Neuronal stem cell (in vitro differentiated cells): ENCODE measurements at regions not wholly inside any gene's neighbourhood (a gene's known extent, or its start where the extent isn't known, plus 50 kb on each side); places are given as distances from the start of the nearest gene placed in this dataset.

Experiments used
- DNase-seq: peaks from one replicate; pipeline ENCODE4 v3.0.0-alpha.2; 2013; ENCODE audit warnings: low spot score
- H2AFZ ChIP-seq: one replicate; pipeline ENCODE4 v1.6.1; 2013; ENCODE audit warnings: mild to moderate bottlenecking, low read length, inconsistent platforms
- H2AK5ac ChIP-seq: 2 replicates; pipeline ENCODE4 v1.6.1; 2013; ENCODE audit warnings: low read depth, mild to moderate bottlenecking, inconsistent platforms, low read length, moderate library complexity, mixed read lengths
- H2BK120ac ChIP-seq: 2 replicates; pipeline ENCODE4 v1.6.1; 2013; ENCODE audit warnings: low read depth, mild to moderate bottlenecking, inconsistent platforms, low read length, moderate library complexity, mixed read lengths
- H2BK12ac ChIP-seq: one replicate; pipeline ENCODE4 v1.6.1; 2013; ENCODE audit warnings: low read length, inconsistent platforms
- H2BK15ac ChIP-seq: 2 replicates; pipeline ENCODE4 v1.6.1; 2013; ENCODE audit warnings: mild to moderate bottlenecking, low read length, inconsistent platforms, mixed read lengths
- H2BK5ac ChIP-seq: one replicate; pipeline ENCODE4 v1.6.1; 2013; ENCODE audit warnings: inconsistent platforms, mild to moderate bottlenecking, low read length, moderate library complexity
- H3K14ac ChIP-seq: one replicate; pipeline ENCODE4 v1.6.1; 2013; ENCODE audit warnings: low read length, inconsistent platforms
- H3K18ac ChIP-seq: 2 replicates; pipeline ENCODE4 v1.6.1; 2013; ENCODE audit warnings: low read length, inconsistent platforms
- H3K23ac ChIP-seq: 2 replicates; pipeline ENCODE4 v1.6.1; 2013; ENCODE audit warnings: low read depth, mild to moderate bottlenecking, mixed read lengths, low read length, inconsistent platforms; ENCODE audit not compliant: poor library complexity
- H3K27ac ChIP-seq: replicated peaks from 3 replicates; pipeline ENCODE4 v1.5.1; 2013; ENCODE audit warnings: low read length, inconsistent platforms
- H3K27me3 ChIP-seq, 3 experiments: 2 replicates each; pipeline ENCODE4 v1.6.1; 2013; ENCODE audit warnings: low read length in 3 of 3, mild to moderate bottlenecking in 2 of 3, inconsistent platforms in 1 of 3, low read depth in 1 of 3, mixed read lengths in 1 of 3, moderate library complexity in 1 of 3; ENCODE audit not compliant: control insufficient read depth in 3 of 3, insufficient read depth in 3 of 3
- H3K36me3 ChIP-seq, 2 donors: replicated peaks in 1 of 2; 2 replicates each; pipeline ENCODE4 v1.6.1; 2013; ENCODE audit warnings: low read length in 2 of 2; ENCODE audit not compliant: control insufficient read depth in 2 of 2, insufficient read depth in 2 of 2
- H3K4ac ChIP-seq: 2 replicates; pipeline ENCODE4 v1.6.1; 2013; ENCODE audit warnings: inconsistent platforms, mild to moderate bottlenecking, low read length, moderate library complexity
- H3K4me1 ChIP-seq, 2 donors: 1 replicate in 1 of 2; 2 replicates in 1 of 2; pipeline ENCODE4 v1.6.1; 2013; ENCODE audit warnings: low read length in 2 of 2, low read depth in 1 of 2; ENCODE audit not compliant: control insufficient read depth in 2 of 2, insufficient read depth in 1 of 2
- H3K4me2 ChIP-seq: one replicate; pipeline ENCODE4 v1.6.1; 2013; ENCODE audit warnings: mild to moderate bottlenecking, low read length, inconsistent platforms; ENCODE audit not compliant: insufficient read depth, poor library complexity, severe bottlenecking
- H3K4me3 ChIP-seq, 2 donors: 2 replicates each; pipeline ENCODE4 v1.5.1; 2013; ENCODE audit warnings: low read length in 2 of 2, mild to moderate bottlenecking in 2 of 2, inconsistent platforms in 1 of 2, moderate library complexity in 1 of 2
- H3K79me1 ChIP-seq: one replicate; pipeline ENCODE4 v1.6.1; 2013; ENCODE audit warnings: low read depth, mild to moderate bottlenecking, inconsistent platforms, low read length, moderate library complexity
- H3K9ac ChIP-seq: one replicate; pipeline ENCODE4 v1.6.1; 2013; ENCODE audit warnings: mild to moderate bottlenecking, low read depth, low read length, inconsistent platforms; ENCODE audit not compliant: poor library complexity
- H3K9me3 ChIP-seq, 2 donors: replicated peaks in 1 of 2; 2 replicates each; pipeline versions ENCODE3 to v1.6.1; 2013; ENCODE audit warnings: low read length in 2 of 2, mild to moderate bottlenecking in 2 of 2, inconsistent platforms in 1 of 2, low read depth in 1 of 2, mixed read lengths in 1 of 2, moderate library complexity in 1 of 2; ENCODE audit not compliant: control insufficient read depth in 2 of 2, insufficient read depth in 1 of 2
- H4K8ac ChIP-seq: one replicate; pipeline ENCODE4 v1.6.1; 2013; ENCODE audit warnings: low read depth, mild to moderate bottlenecking, inconsistent platforms, low read length, moderate library complexity
- H4K91ac ChIP-seq: one replicate; pipeline ENCODE4 v1.6.1; 2013; ENCODE audit warnings: low read length, low read depth, mild to moderate bottlenecking, inconsistent platforms; ENCODE audit not compliant: poor library complexity
- WGBS, 2 donors: extraction: QIAGEN DNeasy Blood & Tissue Kit; methylation state at CpG; one replicate each; pipeline ENCODE4 v1.1.7; 2013; ENCODE audit warnings: missing lambda C conversion rate in 2 of 2, mixed read lengths in 1 of 2; ENCODE audit not compliant: insufficient read length in 2 of 2, insufficient replicate concordance in 1 of 2; ENCODE audit errors: extremely low coverage in 2 of 2; 5-methylcytosine and 5-hydroxymethylcytosine counted together

GRCh38 chr17:79385962-79386563, 224.8 kb downstream of the RBFOX3 start:
- WGBS, 2 donors: no CpG with 5 or more reads among the region's 5 CpGs
- H3K36me3 ChIP-seq: no peaks in the 10 kb centered on the region
- no peak overlapping the region for H4K91ac ChIP-seq

GRCh38 chr17:79382313-79382712, 228.5 kb downstream of the RBFOX3 start:
- no CpG with 5 or more reads among the region's 9 CpGs for WGBS, 2 donors
- no peak overlapping the region for H3K18ac ChIP-seq
- H3K4me3 ChIP-seq: no peak overlapping the region
- no peak overlapping the region for H3K9ac ChIP-seq
- H3K23ac ChIP-seq: no peak overlapping the region
- no peak overlapping the region for H3K4me2 ChIP-seq
- no peak overlapping the region for H3K27ac ChIP-seq
- no peak overlapping the region for H2BK12ac ChIP-seq
- H2BK120ac ChIP-seq: no peak overlapping the region
- no peak overlapping the region for H2AFZ ChIP-seq
- DNase-seq: no peak
- no peak overlapping the region for H2BK5ac ChIP-seq
- H3K4ac ChIP-seq: no peak overlapping the region
- H4K8ac ChIP-seq: no peak overlapping the region
- H3K14ac ChIP-seq: no peak overlapping the region
- H3K4me1 ChIP-seq: peaks cover 0 to 4% of the 10 kb centered on the region in 2 donors
- H3K36me3 ChIP-seq: no peaks in the 10 kb centered on the region
- peaks cover 0 to 58% (median 0%) of the 10 kb centered on the region in 3 experiments for H3K27me3 ChIP-seq
- H2AK5ac ChIP-seq: peak overlapping the region; percentile 17
- no peak overlapping the region for H4K91ac ChIP-seq
- H3K79me1 ChIP-seq: no peaks in the 10 kb centered on the region
- peaks cover 0 to under 1% of the 10 kb centered on the region in 2 donors for H3K9me3 ChIP-seq
- H2BK15ac ChIP-seq: no peak overlapping the region

More at GRCh38 chr17:79385962-79386563, 224.8 kb downstream of the RBFOX3 start:
- Histone ChIP-seq H2AFZ (no peak overlapping the region), H3K23ac (no peak overlapping the region), H2AK5ac (no peak overlapping the region), H3K4me3 (no peak overlapping the region), H3K27me3 (peaks cover 0 to 54% (median 3%) of the 10 kb centered on the region in 3 experiments), H3K4ac (no peak overlapping the region), H2BK120ac (no peak overlapping the region), H2BK12ac (no peak overlapping the region), H3K9me3 (peaks cover 0 to 3% of the 10 kb centered on the region in 2 donors), H3K4me2 (no peak overlapping the region), H3K14ac (no peak overlapping the region), H3K4me1 (peaks cover 0 to 3% of the 10 kb centered on the region in 2 donors), H3K9ac (no peak overlapping the region), H2BK5ac (no peak overlapping the region), H3K27ac (no peak overlapping the region), H3K79me1 (peaks cover 3% of the 10 kb centered on the region), H2BK15ac (no peak overlapping the region), H3K18ac (no peak overlapping the region), H4K8ac (no peak overlapping the region)
- DNase-seq: no peak

GRCh38 chr17:79379700-79380445, 231.0 kb downstream of the RBFOX3 start:
- Histone ChIP-seq H2AFZ (no peak overlapping the region), H4K8ac (no peak overlapping the region), H3K27me3 (peaks cover 0 to 82% (median 0%) of the 10 kb centered on the region in 3 experiments), H3K4me3 (no peak overlapping the region), H3K4me1 (peaks cover 0 to 8% of the 10 kb centered on the region in 2 donors), H2BK5ac (no peak overlapping the region), H3K9me3 (peaks cover 0 to 2% of the 10 kb centered on the region in 2 donors), H3K27ac (no peak overlapping the region), H3K23ac (no peak overlapping the region), H3K14ac (no peak overlapping the region), H3K4ac (no peak overlapping the region), H3K9ac (no peak overlapping the region), H3K36me3 (no peaks in the 10 kb centered on the region), H4K91ac (no peak overlapping the region), H2BK12ac (no peak overlapping the region), H3K4me2 (no peak overlapping the region), H3K18ac (peak overlapping the region; percentile 35), H2AK5ac (peak overlapping the region; percentile 51), H2BK15ac (no peak overlapping the region), H2BK120ac (no peak overlapping the region), H3K79me1 (no peaks in the 10 kb centered on the region)
- WGBS, 2 donors: no CpG with 5 or more reads among the region's 21 CpGs
- no peak for DNase-seq

GRCh38 chr17:79377230-79377786, 233.5 kb downstream of the RBFOX3 start:
- no peak overlapping the region for H2BK5ac ChIP-seq
- H3K79me1 ChIP-seq: no peaks in the 10 kb centered on the region
- no peak overlapping the region for H3K4ac ChIP-seq
- no peak overlapping the region for H3K4me2 ChIP-seq
- peaks cover 0 to 26% of the 10 kb centered on the region in 2 donors for H3K4me1 ChIP-seq
- no peak overlapping the region for H2BK15ac ChIP-seq
- H3K14ac ChIP-seq: peak overlapping the region; percentile 78
- no peak for DNase-seq
- H3K27ac ChIP-seq: no peak overlapping the region
- no peak overlapping the region for H2BK120ac ChIP-seq
- H3K27me3 ChIP-seq: peaks cover 0 to 87% (median 0%) of the 10 kb centered on the region in 3 experiments
- H2BK12ac ChIP-seq: peak overlapping the region; percentile 8
- H3K36me3 ChIP-seq: no peaks in the 10 kb centered on the region
- H4K8ac ChIP-seq: no peak overlapping the region
- H3K9me3 ChIP-seq: peaks cover 0 to 2% of the 10 kb centered on the region in 2 donors
- peak overlapping the region in 1 of 2 donors; percentile 47 for H3K4me3 ChIP-seq
- no peak overlapping the region for H3K9ac ChIP-seq
- peak overlapping the region; percentile 82 for H3K18ac ChIP-seq
- H2AFZ ChIP-seq: no peak overlapping the region
- peak overlapping the region; percentile 45 for H3K23ac ChIP-seq
- H2AK5ac ChIP-seq: no peak overlapping the region
- H4K91ac ChIP-seq: no peak overlapping the region
- WGBS, 2 donors: no CpG with 5 or more reads among the region's 25 CpGs
